Spinal cord (tissue), 9 donors: ENCODE measurements at regions not wholly inside any gene's neighbourhood (a gene's known extent, or its start where the extent isn't known, plus 50 kb on each side); places are given as distances from the start of the nearest gene placed in this dataset.

Experiments
- DNase-seq, 6 donors: peaks; one replicate each; pipeline versions ENCODE4 v3.0.0 to v3.0.0-alpha.2; 2013 to 2015; ENCODE audit warnings: low spot score in 6 of 6, low read depth in 4 of 6
- H3K27ac ChIP-seq: one replicate; pipeline ENCODE4 v1.5.1; 2013; ENCODE audit warnings: low read depth, low read length, control low read depth
- H3K27me3 ChIP-seq: one replicate; pipeline ENCODE4 v1.6.1; 2013; ENCODE audit warnings: low read length; ENCODE audit not compliant: control insufficient read depth, insufficient read depth
- H3K36me3 ChIP-seq: one replicate; pipeline ENCODE4 v1.6.1; 2013; ENCODE audit warnings: low read length; ENCODE audit not compliant: control insufficient read depth, insufficient read depth
- H3K4me1 ChIP-seq: one replicate; pipeline ENCODE4 v1.6.1; 2013; ENCODE audit warnings: low read length; ENCODE audit not compliant: control insufficient read depth, insufficient read depth
- H3K4me3 ChIP-seq: one replicate; pipeline ENCODE4 v1.5.1; 2013; ENCODE audit warnings: low read depth, low read length, control low read depth
- H3K9me3 ChIP-seq: one replicate; pipeline ENCODE4 v1.6.1; 2013; ENCODE audit warnings: low read length; ENCODE audit not compliant: control insufficient read depth, insufficient read depth
- WGBS: methylation state at CpG from one replicate; pipeline ENCODE4 v1.1.5; 2013; ENCODE audit warnings: missing lambda C conversion rate; ENCODE audit not compliant: insufficient coverage; 5-methylcytosine and 5-hydroxymethylcytosine counted together
- donor health status: healthy.

GRCh38 chr7:24463474-24463873, 109.8 kb upstream of the PALS2 start:
- H3K4me1 ChIP-seq = no peaks in the 10 kb centered on the region
- H3K27me3 ChIP-seq = no peaks in the 10 kb centered on the region
- no peak overlapping the region for H3K4me3 ChIP-seq
- no peak for DNase-seq
- H3K27ac ChIP-seq = no peak overlapping the region
- no peaks in the 10 kb centered on the region for H3K9me3 ChIP-seq
- no peaks in the 10 kb centered on the region for H3K36me3 ChIP-seq
- no CpG with 5 or more reads among the region's 1 CpG for WGBS

GRCh38 chr7:24464861-24465260, 108.4 kb upstream of the PALS2 start:
- H3K36me3 ChIP-seq = no peaks in the 10 kb centered on the region
- H3K9me3 ChIP-seq = no peaks in the 10 kb centered on the region
- H3K4me1 ChIP-seq = no peaks in the 10 kb centered on the region
- H3K4me3 ChIP-seq = no peak overlapping the region
- no peaks in the 10 kb centered on the region for H3K27me3 ChIP-seq
- no peak for DNase-seq
- 100% methylated on average over 2 of the region's 3 CpGs for WGBS
- H3K27ac ChIP-seq = no peak overlapping the region

GRCh38 chr7:24466168-24466768, 107.0 kb upstream of the PALS2 start:
- Histone ChIP-seq H3K27me3 (no peaks in the 10 kb centered on the region), H3K9me3 (no peaks in the 10 kb centered on the region), H3K36me3 (no peaks in the 10 kb centered on the region), H3K4me3 (no peak overlapping the region), H3K27ac (no peak overlapping the region), H3K4me1 (no peaks in the 10 kb centered on the region)
- DNase-seq = no peak
- 93% methylated on average over 1 of the region's 3 CpGs for WGBS

GRCh38 chr7:24469118-24469517, 104.1 kb upstream of the PALS2 start:
- no CpG with 5 or more reads among the region's 2 CpGs for WGBS
- Histone ChIP-seq H3K4me3 (no peak overlapping the region), H3K36me3 (no peaks in the 10 kb centered on the region), H3K27me3 (no peaks in the 10 kb centered on the region), H3K9me3 (no peaks in the 10 kb centered on the region), H3K27ac (no peak overlapping the region), H3K4me1 (no peaks in the 10 kb centered on the region)
- DNase-seq = no peak

GRCh38 chr7:24472093-24472492, 101.2 kb upstream of the PALS2 start:
- DNase-seq = no peak
- WGBS = no CpG with 5 or more reads among the region's 1 CpG
- no peaks in the 10 kb centered on the region for H3K4me1 ChIP-seq

GRCh38 chr7:24475166-24475961, 97.9 kb upstream of the PALS2 start:
- Histone ChIP-seq H3K4me1 (no peaks in the 10 kb centered on the region), H3K9me3 (no peaks in the 10 kb centered on the region), H3K36me3 (no peaks in the 10 kb centered on the region), H3K4me3 (no peak overlapping the region), H3K27ac (no peak overlapping the region), H3K27me3 (no peaks in the 10 kb centered on the region)
- 78% methylated on average over 3 of the region's 8 CpGs for WGBS
- peak in 2 of 6 donors; percentile 40 to 73 for DNase-seq

More at GRCh38 chr7:24472093-24472492, 101.2 kb upstream of the PALS2 start:
- Histone ChIP-seq H3K27ac (no peak overlapping the region), H3K27me3 (no peaks in the 10 kb centered on the region), H3K4me3 (no peak overlapping the region), H3K9me3 (no peaks in the 10 kb centered on the region), H3K36me3 (no peaks in the 10 kb centered on the region)

GRCh38 chr7:24476227-24476626, 97.0 kb upstream of the PALS2 start:
- Histone ChIP-seq H3K27me3 (no peaks in the 10 kb centered on the region), H3K27ac (no peak overlapping the region), H3K9me3 (no peaks in the 10 kb centered on the region), H3K36me3 (no peaks in the 10 kb centered on the region), H3K4me3 (no peak overlapping the region), H3K4me1 (no peaks in the 10 kb centered on the region)
- no peak for DNase-seq
- WGBS = 100% methylated on average over 3 of the region's 6 CpGs

- Histone ChIP-seq H3K4me3 (no peak overlapping the region), H3K27me3 (no peaks in the 10 kb centered on the region), H3K36me3 (no peaks in the 10 kb centered on the region), H3K4me1 (no peaks in the 10 kb centered on the region), H3K9me3 (no peaks in the 10 kb centered on the region), H3K27ac (no peak overlapping the region)
- 64% methylated on average over 4 of the region's 5 CpGs for WGBS
- DNase-seq = peak in 1 of 6 donors; percentile 85
Measured at GRCh38 chr7:24477398-24478136, 95.7 kb upstream of the PALS2 start.

GRCh38 chr7:24478137-24478655, 95.1 kb upstream of the PALS2 start:
- Histone ChIP-seq H3K36me3 (no peaks in the 10 kb centered on the region), H3K27ac (no peak overlapping the region), H3K9me3 (no peaks in the 10 kb centered on the region), H3K4me1 (no peaks in the 10 kb centered on the region), H3K27me3 (no peaks in the 10 kb centered on the region), H3K4me3 (no peak overlapping the region)
- DNase-seq = no peak
- WGBS = 50% methylated on average over 1 of the region's 3 CpGs
